ENCODE measurements at regions not wholly inside any gene's neighbourhood (a gene's known extent, or its start where the extent isn't known, plus 50 kb on each side); places are given as distances from the start of the nearest gene placed in this dataset.
"Not testable (repeated sequence)": the region's sequence is repeated elsewhere in the genome, so short reads cannot be mapped to it uniquely, and the experiment has no call there.

DNA sequence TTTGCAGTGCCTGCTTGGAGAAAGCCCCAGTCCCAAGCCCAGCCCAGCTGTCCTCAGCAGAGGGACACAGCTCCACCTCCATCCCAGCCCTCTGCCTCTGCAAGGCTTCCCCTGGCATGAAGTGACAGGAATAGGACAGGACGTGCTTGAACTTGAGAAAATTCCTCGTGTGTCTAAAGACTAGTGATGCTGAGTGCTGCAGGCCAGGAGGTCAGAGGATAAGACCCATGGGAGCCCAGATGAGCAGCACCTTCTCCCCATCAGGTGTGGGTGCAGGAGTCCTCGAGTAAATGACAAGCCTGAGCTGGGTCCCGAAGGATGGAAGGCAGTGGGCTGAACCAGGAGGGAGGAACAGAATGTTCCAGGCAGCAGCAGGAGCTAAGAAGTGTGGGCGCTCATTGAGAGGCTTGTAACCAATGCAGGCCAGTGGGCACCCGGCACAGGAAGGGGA is 67.8 kb upstream of the UXS1 start:
- DNase-seq (ENCODE audit: low spot score) (no peak), ATAC-seq (no peak)
- Mint-ChIP-seq H3K36me3 (no peaks in the 10 kb centered on the region), H3K4me3 (no peak overlapping the region), H3K4me1 (no peaks in the 10 kb centered on the region), H3K27me3 (ENCODE audit: low read depth) (no peaks in the 10 kb centered on the region), H3K9me3 (no peaks in the 10 kb centered on the region), H3K27ac (no peak overlapping the region)
- TF ChIP-seq ZNF138 (CRISPR knock-in tag; conservative IDR thresholded peaks at IDR 0.05) (no peak), ETV6 (CRISPR knock-in tag; IDR thresholded peaks at IDR 0.05) (no peak), GABPB1 (CRISPR knock-in tag; IDR thresholded peaks at IDR 0.05) (no peak)
- TF ChIP-seq, protein P1, sequence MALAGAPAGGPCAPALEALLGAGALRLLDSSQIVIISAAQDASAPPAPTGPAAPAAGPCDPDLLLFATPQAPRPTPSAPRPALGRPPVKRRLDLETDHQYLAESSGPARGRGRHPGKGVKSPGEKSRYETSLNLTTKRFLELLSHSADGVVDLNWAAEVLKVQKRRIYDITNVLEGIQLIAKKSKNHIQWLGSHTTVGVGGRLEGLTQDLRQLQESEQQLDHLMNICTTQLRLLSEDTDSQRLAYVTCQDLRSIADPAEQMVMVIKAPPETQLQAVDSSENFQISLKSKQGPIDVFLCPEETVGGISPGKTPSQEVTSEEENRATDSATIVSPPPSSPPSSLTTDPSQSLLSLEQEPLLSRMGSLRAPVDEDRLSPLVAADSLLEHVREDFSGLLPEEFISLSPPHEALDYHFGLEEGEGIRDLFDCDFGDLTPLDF (CRISPR knock-in tag; IDR thresholded peaks at IDR 0.05), result no peak
- TF ChIP-seq, protein P2, sequence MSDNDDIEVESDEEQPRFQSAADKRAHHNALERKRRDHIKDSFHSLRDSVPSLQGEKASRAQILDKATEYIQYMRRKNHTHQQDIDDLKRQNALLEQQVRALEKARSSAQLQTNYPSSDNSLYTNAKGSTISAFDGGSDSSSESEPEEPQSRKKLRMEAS (CRISPR knock-in tag; IDR thresholded peaks at IDR 0.05), result no peak
- TF ChIP-seq, protein P3, sequence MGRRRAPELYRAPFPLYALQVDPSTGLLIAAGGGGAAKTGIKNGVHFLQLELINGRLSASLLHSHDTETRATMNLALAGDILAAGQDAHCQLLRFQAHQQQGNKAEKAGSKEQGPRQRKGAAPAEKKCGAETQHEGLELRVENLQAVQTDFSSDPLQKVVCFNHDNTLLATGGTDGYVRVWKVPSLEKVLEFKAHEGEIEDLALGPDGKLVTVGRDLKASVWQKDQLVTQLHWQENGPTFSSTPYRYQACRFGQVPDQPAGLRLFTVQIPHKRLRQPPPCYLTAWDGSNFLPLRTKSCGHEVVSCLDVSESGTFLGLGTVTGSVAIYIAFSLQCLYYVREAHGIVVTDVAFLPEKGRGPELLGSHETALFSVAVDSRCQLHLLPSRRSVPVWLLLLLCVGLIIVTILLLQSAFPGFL (CRISPR knock-in tag; IDR thresholded peaks at IDR 0.05; ENCODE audit: borderline replicate concordance), result no peak
- TF ChIP-seq, protein P4, sequence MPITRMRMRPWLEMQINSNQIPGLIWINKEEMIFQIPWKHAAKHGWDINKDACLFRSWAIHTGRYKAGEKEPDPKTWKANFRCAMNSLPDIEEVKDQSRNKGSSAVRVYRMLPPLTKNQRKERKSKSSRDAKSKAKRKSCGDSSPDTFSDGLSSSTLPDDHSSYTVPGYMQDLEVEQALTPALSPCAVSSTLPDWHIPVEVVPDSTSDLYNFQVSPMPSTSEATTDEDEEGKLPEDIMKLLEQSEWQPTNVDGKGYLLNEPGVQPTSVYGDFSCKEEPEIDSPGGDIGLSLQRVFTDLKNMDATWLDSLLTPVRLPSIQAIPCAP (CRISPR knock-in tag; IDR thresholded peaks at IDR 0.05), result no peak
- POLR2A ChIA-PET, result no interaction called here
- CTCF ChIA-PET, result no interaction called here

DNA sequence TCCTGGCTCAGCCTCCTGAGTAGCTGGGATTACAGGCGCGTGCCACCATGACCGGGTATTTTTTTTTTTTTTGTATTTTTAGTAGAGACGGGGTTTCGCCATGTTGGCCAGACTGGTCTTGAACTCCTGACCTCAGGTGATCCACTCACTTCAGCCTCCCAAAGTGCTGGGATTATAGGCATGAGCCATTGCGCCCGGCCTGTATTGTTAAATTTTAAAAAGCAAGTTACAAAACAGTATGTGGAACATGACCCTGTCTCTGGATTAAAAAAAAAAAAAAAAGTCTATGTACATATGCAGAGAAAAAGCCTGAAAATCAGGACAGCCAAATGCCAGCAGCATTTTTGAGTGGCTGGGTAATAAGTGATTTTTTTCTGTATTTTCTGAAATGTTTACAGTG is 64.8 kb upstream of the UXS1 start:
- H3K4me3 Mint-ChIP-seq, ATAC-seq: not testable (repeated sequence)

DNA sequence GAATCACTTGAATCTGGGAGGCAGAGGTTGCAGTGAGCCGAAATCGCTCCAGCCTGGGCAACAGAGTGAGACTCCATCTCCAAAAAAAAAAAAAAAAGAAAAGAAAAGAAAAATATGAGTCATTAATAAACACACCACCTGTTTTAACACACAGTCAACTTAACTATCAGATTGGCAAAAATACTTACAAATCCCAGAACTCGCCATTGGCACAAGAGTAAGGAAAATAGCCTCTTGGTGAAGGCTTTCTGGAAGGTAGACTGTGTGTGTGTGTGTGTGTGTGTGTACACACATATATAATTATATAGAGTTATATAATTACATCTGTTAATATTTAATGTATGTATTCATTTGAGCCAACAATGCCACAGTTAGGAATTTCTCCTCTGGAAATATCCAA is 63.7 kb upstream of the UXS1 start:
- H3K9me3 Mint-ChIP-seq, result no peaks in the 10 kb centered on the region
- DNase-seq (ENCODE audit: low spot score), result no peak
- H3K4me1 Mint-ChIP-seq, result no peaks in the 10 kb centered on the region
- H3K4me3 Mint-ChIP-seq, result no peak overlapping the region
- CTCF ChIA-PET, result interaction anchor here (0.6 to 0.7 kb wide), 2 partner anchors 93 to 1133 kb away, joined by 3 read pairs; no protein-coding TSS in a partner anchor
- H3K36me3 Mint-ChIP-seq, result no peaks in the 10 kb centered on the region
- POLR2A ChIA-PET, result no interaction called here
- no peak for ATAC-seq
- no peak overlapping the region for H3K27ac Mint-ChIP-seq
- no peaks in the 10 kb centered on the region for H3K27me3 Mint-ChIP-seq (ENCODE audit: low read depth)
- TF ChIP-seq, protein P2 (CRISPR knock-in tag; IDR thresholded peaks at IDR 0.05), result no peak
- no peak for TF ChIP-seq FOXK1 (CRISPR knock-in tag; IDR thresholded peaks at IDR 0.05)
- TF ChIP-seq SOX15 (CRISPR knock-in tag; IDR thresholded peaks at IDR 0.05), result no peak
- TF ChIP-seq, protein P5, sequence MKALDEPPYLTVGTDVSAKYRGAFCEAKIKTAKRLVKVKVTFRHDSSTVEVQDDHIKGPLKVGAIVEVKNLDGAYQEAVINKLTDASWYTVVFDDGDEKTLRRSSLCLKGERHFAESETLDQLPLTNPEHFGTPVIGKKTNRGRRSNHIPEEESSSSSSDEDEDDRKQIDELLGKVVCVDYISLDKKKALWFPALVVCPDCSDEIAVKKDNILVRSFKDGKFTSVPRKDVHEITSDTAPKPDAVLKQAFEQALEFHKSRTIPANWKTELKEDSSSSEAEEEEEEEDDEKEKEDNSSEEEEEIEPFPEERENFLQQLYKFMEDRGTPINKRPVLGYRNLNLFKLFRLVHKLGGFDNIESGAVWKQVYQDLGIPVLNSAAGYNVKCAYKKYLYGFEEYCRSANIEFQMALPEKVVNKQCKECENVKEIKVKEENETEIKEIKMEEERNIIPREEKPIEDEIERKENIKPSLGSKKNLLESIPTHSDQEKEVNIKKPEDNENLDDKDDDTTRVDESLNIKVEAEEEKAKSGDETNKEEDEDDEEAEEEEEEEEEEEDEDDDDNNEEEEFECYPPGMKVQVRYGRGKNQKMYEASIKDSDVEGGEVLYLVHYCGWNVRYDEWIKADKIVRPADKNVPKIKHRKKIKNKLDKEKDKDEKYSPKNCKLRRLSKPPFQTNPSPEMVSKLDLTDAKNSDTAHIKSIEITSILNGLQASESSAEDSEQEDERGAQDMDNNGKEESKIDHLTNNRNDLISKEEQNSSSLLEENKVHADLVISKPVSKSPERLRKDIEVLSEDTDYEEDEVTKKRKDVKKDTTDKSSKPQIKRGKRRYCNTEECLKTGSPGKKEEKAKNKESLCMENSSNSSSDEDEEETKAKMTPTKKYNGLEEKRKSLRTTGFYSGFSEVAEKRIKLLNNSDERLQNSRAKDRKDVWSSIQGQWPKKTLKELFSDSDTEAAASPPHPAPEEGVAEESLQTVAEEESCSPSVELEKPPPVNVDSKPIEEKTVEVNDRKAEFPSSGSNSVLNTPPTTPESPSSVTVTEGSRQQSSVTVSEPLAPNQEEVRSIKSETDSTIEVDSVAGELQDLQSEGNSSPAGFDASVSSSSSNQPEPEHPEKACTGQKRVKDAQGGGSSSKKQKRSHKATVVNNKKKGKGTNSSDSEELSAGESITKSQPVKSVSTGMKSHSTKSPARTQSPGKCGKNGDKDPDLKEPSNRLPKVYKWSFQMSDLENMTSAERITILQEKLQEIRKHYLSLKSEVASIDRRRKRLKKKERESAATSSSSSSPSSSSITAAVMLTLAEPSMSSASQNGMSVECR (CRISPR knock-in tag; IDR thresholded peaks at IDR 0.05; ENCODE audit: borderline replicate concordance), result no peak
- TF ChIP-seq, protein P6, sequence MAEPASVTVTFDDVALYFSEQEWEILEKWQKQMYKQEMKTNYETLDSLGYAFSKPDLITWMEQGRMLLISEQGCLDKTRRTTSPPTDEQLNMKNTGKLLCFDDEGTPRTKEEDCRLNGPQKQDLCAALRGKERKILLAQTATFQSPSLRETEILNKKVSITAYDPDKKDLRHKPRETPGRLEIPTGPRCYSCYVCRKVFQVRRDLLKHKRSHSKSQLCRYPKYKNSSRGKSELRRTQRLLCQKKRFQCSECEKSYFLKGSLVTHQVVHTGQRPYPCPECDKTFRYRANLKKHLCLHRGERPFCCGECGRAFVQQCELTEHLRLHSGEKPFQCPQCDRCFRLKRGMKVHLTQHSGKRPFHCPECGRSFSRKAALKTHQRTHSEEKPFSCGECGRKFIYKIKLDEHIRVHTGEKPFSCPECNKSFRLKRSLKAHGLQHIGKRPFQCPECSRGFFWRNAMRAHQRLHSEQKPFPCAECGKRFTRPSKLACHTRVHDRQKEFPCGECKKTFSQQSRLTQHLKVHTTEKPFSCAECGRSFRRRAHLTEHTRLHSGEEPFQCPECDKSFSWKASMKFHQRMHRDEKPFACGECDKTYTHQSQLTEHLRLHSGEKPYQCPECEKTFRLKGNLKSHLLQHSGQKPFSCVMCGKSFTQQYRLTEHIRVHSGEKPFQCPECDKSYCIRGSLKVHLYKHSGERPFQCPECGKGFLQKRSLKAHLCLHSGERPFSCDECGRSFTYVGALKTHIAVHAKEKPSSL (CRISPR knock-in tag; conservative IDR thresholded peaks at IDR 0.05), result no peak
- TF ChIP-seq, protein P7, sequence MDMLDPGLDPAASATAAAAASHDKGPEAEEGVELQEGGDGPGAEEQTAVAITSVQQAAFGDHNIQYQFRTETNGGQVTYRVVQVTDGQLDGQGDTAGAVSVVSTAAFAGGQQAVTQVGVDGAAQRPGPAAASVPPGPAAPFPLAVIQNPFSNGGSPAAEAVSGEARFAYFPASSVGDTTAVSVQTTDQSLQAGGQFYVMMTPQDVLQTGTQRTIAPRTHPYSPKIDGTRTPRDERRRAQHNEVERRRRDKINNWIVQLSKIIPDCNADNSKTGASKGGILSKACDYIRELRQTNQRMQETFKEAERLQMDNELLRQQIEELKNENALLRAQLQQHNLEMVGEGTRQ (CRISPR knock-in tag; IDR thresholded peaks at IDR 0.05), result no peak
- TF ChIP-seq, protein P8, sequence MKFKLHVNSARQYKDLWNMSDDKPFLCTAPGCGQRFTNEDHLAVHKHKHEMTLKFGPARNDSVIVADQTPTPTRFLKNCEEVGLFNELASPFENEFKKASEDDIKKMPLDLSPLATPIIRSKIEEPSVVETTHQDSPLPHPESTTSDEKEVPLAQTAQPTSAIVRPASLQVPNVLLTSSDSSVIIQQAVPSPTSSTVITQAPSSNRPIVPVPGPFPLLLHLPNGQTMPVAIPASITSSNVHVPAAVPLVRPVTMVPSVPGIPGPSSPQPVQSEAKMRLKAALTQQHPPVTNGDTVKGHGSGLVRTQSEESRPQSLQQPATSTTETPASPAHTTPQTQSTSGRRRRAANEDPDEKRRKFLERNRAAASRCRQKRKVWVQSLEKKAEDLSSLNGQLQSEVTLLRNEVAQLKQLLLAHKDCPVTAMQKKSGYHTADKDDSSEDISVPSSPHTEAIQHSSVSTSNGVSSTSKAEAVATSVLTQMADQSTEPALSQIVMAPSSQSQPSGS (CRISPR knock-in tag; IDR thresholded peaks at IDR 0.05; ENCODE audit: borderline replicate concordance, low read depth), result no peak
- no peak for TF ChIP-seq JUN (CRISPR knock-in tag; IDR thresholded peaks at IDR 0.05)
- no peak for TF ChIP-seq ZNF232 (CRISPR knock-in tag; IDR thresholded peaks at IDR 0.05)
- TF ChIP-seq, protein P9, sequence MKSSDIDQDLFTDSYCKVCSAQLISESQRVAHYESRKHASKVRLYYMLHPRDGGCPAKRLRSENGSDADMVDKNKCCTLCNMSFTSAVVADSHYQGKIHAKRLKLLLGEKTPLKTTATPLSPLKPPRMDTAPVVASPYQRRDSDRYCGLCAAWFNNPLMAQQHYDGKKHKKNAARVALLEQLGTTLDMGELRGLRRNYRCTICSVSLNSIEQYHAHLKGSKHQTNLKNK (CRISPR knock-in tag; IDR thresholded peaks at IDR 0.05), result no peak
- TF ChIP-seq ZNF396 (CRISPR knock-in tag; IDR thresholded peaks at IDR 0.05; ENCODE audit: borderline replicate concordance), result no peak
- TF ChIP-seq GABPB1 (CRISPR knock-in tag; IDR thresholded peaks at IDR 0.05), result no peak
- no peak for TF ChIP-seq CREB1 (CRISPR knock-in tag; IDR thresholded peaks at IDR 0.05)
- no peak for TF ChIP-seq ZNF121 (CRISPR knock-in tag; IDR thresholded peaks at IDR 0.05)

More for the DNA sequence above, 64.8 kb upstream of the UXS1 start:
- POLR2A ChIA-PET; CTCF ChIA-PET; H3K4me1 Mint-ChIP-seq; H3K27me3 Mint-ChIP-seq (ENCODE audit: low read depth); H3K9me3 Mint-ChIP-seq; H3K36me3 Mint-ChIP-seq; H3K27ac Mint-ChIP-seq; DNase-seq (ENCODE audit: low spot score): not testable (repeated sequence)
